Smooth muscle cell (in vitro differentiated cells): ENCODE measurements at regions not wholly inside any gene's neighbourhood (a gene's known extent, or its start where the extent isn't known, plus 50 kb on each side); places are given as distances from the start of the nearest gene placed in this dataset.

ENCODE experiments used
- DNase-seq: peaks from one replicate; lab custom pipeline; 2025; ENCODE audit not compliant: unreplicated experiment; lab: John Stamatoyannopoulos, UW
- H2AFZ ChIP-seq: fragments of 200-600 bp; sonication (generic); 2 replicates; pipeline ENCODE4 v1.6.0; 2016; ENCODE audit warnings: antibody characterized with exemption, low read depth, mild to moderate bottlenecking
- H3F3A ChIP-seq: fragments of 200-600 bp; sonication (generic); 2 replicates; pipeline ENCODE4 v1.6.0; 2017; ENCODE audit warnings: antibody characterized with exemption, low read depth
- H3K27ac ChIP-seq: fragments of 200-600 bp; sonication (generic); 2 replicates; pipeline ENCODE4 v1.5.1; 2016; ENCODE audit warnings: low read depth, mild to moderate bottlenecking
- H3K27me3 ChIP-seq: fragments of 200-600 bp; sonication (generic); 2 replicates; pipeline ENCODE4 v1.6.1; 2016; ENCODE audit warnings: low read depth, mild to moderate bottlenecking
- H3K36me3 ChIP-seq: fragments of 200-600 bp; sonication (generic); 2 replicates; pipeline ENCODE4 v1.5.1; 2016; ENCODE audit warnings: low read depth
- H3K4me1 ChIP-seq: fragments of 200-600 bp; sonication (generic); 2 replicates; pipeline ENCODE4 v1.5.1; 2016; ENCODE audit warnings: low read depth
- H3K4me2 ChIP-seq: fragments of 200-600 bp; sonication (generic); 2 replicates; pipeline ENCODE4 v1.6.0; 2016; ENCODE audit warnings: mild to moderate bottlenecking
- H3K4me3 ChIP-seq: fragments of 200-600 bp; sonication (generic); 2 replicates; pipeline ENCODE4 v1.5.1; 2016; ENCODE audit warnings: mild to moderate bottlenecking
- H3K79me2 ChIP-seq: fragments of 200-600 bp; sonication (generic); 2 replicates; pipeline ENCODE4 v1.6.0; 2016; ENCODE audit warnings: low read depth, mild to moderate bottlenecking
- H3K9ac ChIP-seq: fragments of 200-600 bp; sonication (generic); 2 replicates; pipeline ENCODE4 v1.6.0; 2016; ENCODE audit warnings: low read depth
- H3K9me3 ChIP-seq: fragments of 200-600 bp; sonication (generic); replicated peaks from 2 replicates; pipeline ENCODE4 v1.5.1; 2016; ENCODE audit warnings: low read depth
- H4K20me1 ChIP-seq: fragments of 200-600 bp; sonication (generic); 2 replicates; pipeline ENCODE4 v1.6.0; 2016; ENCODE audit warnings: low read depth
- CTCF ChIP-seq: fragments of 200-600 bp; sonication (generic); IDR thresholded peaks from 2 replicates; pipeline ENCODE4 v1.5.1; 2017; ENCODE audit warnings: borderline replicate concordance, mild to moderate bottlenecking, antibody characterized with exemption; ENCODE audit not compliant: insufficient read depth, poor library complexity, severe bottlenecking
- WGBS: methylation state at CpG from one replicate; pipeline ENCODE4 v1.1.7; 2016; ENCODE audit warnings: low lambda C conversion rate; 5-methylcytosine and 5-hydroxymethylcytosine counted together

- Histone ChIP-seq H3K4me1 (no peaks in the 10 kb centered on the region), H3K9me3 (no peaks in the 10 kb centered on the region), H3K27ac (no peak overlapping the region), H3K4me3 (no peak overlapping the region), H3K27me3 (no peaks in the 10 kb centered on the region), H4K20me1 (no peaks in the 10 kb centered on the region), H3K9ac (no peak overlapping the region), H3F3A (no peaks in the 10 kb centered on the region), H3K36me3 (no peaks in the 10 kb centered on the region), H2AFZ (no peak overlapping the region), H3K79me2 (no peaks in the 10 kb centered on the region), H3K4me2 (no peak overlapping the region)
- no peak for DNase-seq
- 91% methylated on average over 5 of the region's 5 CpGs for WGBS
- no peak for TF ChIP-seq CTCF
Measured at GRCh38 chr2:9697909-9698308, 67.1 kb upstream of the YWHAQ start.

- Histone ChIP-seq H3F3A (no peaks in the 10 kb centered on the region), H4K20me1 (no peaks in the 10 kb centered on the region), H3K27me3 (no peaks in the 10 kb centered on the region), H3K9ac (no peak overlapping the region), H3K79me2 (no peaks in the 10 kb centered on the region), H3K4me3 (no peak overlapping the region), H3K4me1 (peaks cover 5% of the 10 kb centered on the region), H3K4me2 (peak overlapping the region; percentile 5), H3K9me3 (no peaks in the 10 kb centered on the region), H3K27ac (peak overlapping the region; percentile 25), H2AFZ (no peak overlapping the region), H3K36me3 (no peaks in the 10 kb centered on the region)
- no peak for DNase-seq
- no peak for TF ChIP-seq CTCF
- WGBS, result 68% methylated on average over 15 of the region's 15 CpGs
Measured at GRCh38 chr2:9699139-9700108, 68.6 kb upstream of the YWHAQ start.

- Histone ChIP-seq H3K79me2 (no peaks in the 10 kb centered on the region), H3K4me1 (peaks cover 5% of the 10 kb centered on the region), H3F3A (no peaks in the 10 kb centered on the region), H3K9me3 (no peaks in the 10 kb centered on the region), H2AFZ (no peak overlapping the region), H3K9ac (no peak overlapping the region), H3K4me3 (no peak overlapping the region), H3K27me3 (no peaks in the 10 kb centered on the region), H3K27ac (peak overlapping the region; percentile 25), H3K36me3 (no peaks in the 10 kb centered on the region), H4K20me1 (no peaks in the 10 kb centered on the region), H3K4me2 (peak overlapping the region; percentile 5)
- DNase-seq, result no peak
- 86% methylated on average over 4 of the region's 4 CpGs for WGBS
- no peak for TF ChIP-seq CTCF
Measured at GRCh38 chr2:9700109-9700495, 69.3 kb upstream of the YWHAQ start.
